ENCODE measurements at regions not wholly inside any gene's neighbourhood (a gene's known extent, or its start where the extent isn't known, plus 50 kb on each side); places are given as distances from the start of the nearest gene placed in this dataset.

DNA sequence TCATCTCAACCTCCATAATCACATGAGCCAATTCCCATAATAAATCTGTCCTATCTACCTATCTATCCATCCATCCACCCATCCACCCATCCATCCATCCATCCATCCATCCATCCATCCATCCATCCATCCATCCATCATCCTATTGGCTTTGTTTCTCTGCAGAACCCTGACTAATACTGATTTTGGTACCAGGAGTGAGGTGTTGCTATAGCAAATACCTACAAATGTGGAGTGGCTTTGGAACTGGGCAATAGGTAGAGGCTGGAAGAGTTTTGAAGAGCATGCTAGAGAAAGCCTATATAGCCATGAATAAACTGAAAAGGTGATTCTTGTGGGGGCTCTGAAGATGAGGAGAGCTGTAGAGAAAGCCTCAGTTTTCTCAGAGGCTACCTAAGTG is 88.7 kb upstream of the ANKRD28 start:
- TF ChIP-seq, protein P1, sequence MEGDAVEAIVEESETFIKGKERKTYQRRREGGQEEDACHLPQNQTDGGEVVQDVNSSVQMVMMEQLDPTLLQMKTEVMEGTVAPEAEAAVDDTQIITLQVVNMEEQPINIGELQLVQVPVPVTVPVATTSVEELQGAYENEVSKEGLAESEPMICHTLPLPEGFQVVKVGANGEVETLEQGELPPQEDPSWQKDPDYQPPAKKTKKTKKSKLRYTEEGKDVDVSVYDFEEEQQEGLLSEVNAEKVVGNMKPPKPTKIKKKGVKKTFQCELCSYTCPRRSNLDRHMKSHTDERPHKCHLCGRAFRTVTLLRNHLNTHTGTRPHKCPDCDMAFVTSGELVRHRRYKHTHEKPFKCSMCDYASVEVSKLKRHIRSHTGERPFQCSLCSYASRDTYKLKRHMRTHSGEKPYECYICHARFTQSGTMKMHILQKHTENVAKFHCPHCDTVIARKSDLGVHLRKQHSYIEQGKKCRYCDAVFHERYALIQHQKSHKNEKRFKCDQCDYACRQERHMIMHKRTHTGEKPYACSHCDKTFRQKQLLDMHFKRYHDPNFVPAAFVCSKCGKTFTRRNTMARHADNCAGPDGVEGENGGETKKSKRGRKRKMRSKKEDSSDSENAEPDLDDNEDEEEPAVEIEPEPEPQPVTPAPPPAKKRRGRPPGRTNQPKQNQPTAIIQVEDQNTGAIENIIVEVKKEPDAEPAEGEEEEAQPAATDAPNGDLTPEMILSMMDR (conservative IDR thresholded peaks at IDR 0.05; ENCODE audit: low read depth in 2 of 2) = no peak
- TF ChIP-seq EZH2 (IDR thresholded peaks at IDR 0.05; ENCODE audit: low read depth, unreplicated experiment) (no peak), EZH2phosphoT487 (IDR thresholded peaks at IDR 0.05; ENCODE audit: unreplicated experiment) (no peak), POLR2AphosphoS5 (IDR thresholded peaks at IDR 0.05; ENCODE audit: low read depth) (no peak), ZNF114 (CRISPR knock-in tag; IDR thresholded peaks at IDR 0.05) (no peak), CREB1 (CRISPR knock-in tag; IDR thresholded peaks at IDR 0.05; ENCODE audit: low read depth) (no peak)
- TF ChIP-seq, protein P2, sequence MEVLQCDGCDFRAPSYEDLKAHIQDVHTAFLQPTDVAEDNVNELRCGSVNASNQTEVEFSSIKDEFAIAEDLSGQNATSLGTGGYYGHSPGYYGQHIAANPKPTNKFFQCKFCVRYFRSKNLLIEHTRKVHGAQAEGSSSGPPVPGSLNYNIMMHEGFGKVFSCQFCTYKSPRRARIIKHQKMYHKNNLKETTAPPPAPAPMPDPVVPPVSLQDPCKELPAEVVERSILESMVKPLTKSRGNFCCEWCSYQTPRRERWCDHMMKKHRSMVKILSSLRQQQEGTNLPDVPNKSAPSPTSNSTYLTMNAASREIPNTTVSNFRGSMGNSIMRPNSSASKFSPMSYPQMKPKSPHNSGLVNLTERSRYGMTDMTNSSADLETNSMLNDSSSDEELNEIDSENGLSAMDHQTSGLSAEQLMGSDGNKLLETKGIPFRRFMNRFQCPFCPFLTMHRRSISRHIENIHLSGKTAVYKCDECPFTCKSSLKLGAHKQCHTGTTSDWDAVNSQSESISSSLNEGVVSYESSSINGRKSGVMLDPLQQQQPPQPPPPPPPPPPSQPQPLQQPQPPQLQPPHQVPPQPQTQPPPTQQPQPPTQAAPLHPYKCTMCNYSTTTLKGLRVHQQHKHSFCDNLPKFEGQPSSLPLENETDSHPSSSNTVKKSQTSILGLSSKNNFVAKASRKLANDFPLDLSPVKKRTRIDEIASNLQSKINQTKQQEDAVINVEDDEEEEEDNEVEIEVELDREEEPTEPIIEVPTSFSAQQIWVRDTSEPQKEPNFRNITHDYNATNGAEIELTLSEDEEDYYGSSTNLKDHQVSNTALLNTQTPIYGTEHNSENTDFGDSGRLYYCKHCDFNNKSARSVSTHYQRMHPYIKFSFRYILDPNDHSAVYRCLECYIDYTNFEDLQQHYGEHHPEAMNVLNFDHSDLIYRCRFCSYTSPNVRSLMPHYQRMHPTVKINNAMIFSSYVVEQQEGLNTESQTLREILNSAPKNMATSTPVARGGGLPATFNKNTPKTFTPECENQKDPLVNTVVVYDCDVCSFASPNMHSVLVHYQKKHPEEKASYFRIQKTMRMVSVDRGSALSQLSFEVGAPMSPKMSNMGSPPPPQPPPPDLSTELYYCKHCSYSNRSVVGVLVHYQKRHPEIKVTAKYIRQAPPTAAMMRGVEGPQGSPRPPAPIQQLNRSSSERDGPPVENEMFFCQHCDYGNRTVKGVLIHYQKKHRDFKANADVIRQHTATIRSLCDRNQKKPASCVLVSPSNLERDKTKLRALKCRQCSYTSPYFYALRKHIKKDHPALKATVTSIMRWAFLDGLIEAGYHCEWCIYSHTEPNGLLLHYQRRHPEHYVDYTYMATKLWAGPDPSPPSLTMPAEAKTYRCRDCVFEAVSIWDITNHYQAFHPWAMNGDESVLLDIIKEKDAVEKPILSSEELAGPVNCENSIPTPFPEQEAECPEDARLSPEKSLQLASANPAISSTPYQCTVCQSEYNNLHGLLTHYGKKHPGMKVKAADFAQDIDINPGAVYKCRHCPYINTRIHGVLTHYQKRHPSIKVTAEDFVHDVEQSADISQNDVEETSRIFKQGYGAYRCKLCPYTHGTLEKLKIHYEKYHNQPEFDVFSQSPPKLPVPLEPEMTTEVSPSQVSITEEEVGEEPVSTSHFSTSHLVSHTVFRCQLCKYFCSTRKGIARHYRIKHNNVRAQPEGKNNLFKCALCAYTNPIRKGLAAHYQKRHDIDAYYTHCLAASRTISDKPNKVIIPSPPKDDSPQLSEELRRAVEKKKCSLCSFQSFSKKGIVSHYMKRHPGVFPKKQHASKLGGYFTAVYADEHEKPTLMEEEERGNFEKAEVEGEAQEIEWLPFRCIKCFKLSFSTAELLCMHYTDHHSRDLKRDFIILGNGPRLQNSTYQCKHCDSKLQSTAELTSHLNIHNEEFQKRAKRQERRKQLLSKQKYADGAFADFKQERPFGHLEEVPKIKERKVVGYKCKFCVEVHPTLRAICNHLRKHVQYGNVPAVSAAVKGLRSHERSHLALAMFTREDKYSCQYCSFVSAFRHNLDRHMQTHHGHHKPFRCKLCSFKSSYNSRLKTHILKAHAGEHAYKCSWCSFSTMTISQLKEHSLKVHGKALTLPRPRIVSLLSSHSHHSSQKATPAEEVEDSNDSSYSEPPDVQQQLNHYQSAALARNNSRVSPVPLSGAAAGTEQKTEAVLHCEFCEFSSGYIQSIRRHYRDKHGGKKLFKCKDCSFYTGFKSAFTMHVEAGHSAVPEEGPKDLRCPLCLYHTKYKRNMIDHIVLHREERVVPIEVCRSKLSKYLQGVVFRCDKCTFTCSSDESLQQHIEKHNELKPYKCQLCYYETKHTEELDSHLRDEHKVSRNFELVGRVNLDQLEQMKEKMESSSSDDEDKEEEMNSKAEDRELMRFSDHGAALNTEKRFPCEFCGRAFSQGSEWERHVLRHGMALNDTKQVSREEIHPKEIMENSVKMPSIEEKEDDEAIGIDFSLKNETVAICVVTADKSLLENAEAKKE (CRISPR knock-in tag; IDR thresholded peaks at IDR 0.05) = no peak
- TF ChIP-seq, protein P3, sequence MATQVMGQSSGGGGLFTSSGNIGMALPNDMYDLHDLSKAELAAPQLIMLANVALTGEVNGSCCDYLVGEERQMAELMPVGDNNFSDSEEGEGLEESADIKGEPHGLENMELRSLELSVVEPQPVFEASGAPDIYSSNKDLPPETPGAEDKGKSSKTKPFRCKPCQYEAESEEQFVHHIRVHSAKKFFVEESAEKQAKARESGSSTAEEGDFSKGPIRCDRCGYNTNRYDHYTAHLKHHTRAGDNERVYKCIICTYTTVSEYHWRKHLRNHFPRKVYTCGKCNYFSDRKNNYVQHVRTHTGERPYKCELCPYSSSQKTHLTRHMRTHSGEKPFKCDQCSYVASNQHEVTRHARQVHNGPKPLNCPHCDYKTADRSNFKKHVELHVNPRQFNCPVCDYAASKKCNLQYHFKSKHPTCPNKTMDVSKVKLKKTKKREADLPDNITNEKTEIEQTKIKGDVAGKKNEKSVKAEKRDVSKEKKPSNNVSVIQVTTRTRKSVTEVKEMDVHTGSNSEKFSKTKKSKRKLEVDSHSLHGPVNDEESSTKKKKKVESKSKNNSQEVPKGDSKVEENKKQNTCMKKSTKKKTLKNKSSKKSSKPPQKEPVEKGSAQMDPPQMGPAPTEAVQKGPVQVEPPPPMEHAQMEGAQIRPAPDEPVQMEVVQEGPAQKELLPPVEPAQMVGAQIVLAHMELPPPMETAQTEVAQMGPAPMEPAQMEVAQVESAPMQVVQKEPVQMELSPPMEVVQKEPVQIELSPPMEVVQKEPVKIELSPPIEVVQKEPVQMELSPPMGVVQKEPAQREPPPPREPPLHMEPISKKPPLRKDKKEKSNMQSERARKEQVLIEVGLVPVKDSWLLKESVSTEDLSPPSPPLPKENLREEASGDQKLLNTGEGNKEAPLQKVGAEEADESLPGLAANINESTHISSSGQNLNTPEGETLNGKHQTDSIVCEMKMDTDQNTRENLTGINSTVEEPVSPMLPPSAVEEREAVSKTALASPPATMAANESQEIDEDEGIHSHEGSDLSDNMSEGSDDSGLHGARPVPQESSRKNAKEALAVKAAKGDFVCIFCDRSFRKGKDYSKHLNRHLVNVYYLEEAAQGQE (IDR thresholded peaks at IDR 0.05; ENCODE audit: unreplicated experiment) = no peak
- TF ChIP-seq, protein P4, sequence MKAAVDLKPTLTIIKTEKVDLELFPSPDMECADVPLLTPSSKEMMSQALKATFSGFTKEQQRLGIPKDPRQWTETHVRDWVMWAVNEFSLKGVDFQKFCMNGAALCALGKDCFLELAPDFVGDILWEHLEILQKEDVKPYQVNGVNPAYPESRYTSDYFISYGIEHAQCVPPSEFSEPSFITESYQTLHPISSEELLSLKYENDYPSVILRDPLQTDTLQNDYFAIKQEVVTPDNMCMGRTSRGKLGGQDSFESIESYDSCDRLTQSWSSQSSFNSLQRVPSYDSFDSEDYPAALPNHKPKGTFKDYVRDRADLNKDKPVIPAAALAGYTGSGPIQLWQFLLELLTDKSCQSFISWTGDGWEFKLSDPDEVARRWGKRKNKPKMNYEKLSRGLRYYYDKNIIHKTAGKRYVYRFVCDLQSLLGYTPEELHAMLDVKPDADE (IDR thresholded peaks at IDR 0.05) = no peak
